ENCODE measurements at regions not wholly inside any gene's neighbourhood (a gene's known extent, or its start where the extent isn't known, plus 50 kb on each side); places are given as distances from the start of the nearest gene placed in this dataset.

DNA sequence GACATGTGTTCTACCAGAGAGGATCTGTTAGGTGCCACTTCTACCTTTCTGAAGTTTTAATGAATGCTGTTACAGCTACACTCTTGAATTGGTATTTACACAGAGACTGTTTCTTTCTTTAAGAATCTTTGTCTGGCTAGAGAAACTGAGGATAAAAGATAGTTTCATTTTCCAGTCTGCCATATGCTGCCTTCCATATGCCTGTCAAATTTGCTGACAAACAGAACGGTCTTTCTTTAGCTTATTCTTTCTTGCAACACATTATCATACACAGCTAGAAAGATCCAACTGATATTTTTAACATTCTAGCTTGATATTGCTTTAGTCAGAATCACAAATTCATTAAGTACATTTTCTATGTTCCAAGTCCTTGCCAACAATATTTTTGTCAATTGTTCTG, 409.8 kb upstream of the CELF4 start:
- no peaks in the 10 kb centered on the region for H3K4me1 ChIP-seq (ENCODE audit: control insufficient read depth, insufficient read depth, low read depth, low read length)
- H2BK5ac ChIP-seq (ENCODE audit: low read depth, low read length, poor library complexity, severe bottlenecking) = no peak overlapping the region
- no peaks in the 10 kb centered on the region for H3K27me3 ChIP-seq (ENCODE audit: control insufficient read depth in 1 of 2, insufficient read depth in 1 of 2, low read length in 2 of 2)
- H3K27ac ChIP-seq (ENCODE audit: low read length, poor library complexity, severe bottlenecking) = no peak overlapping the region
- no peaks in the 10 kb centered on the region for H3K79me1 ChIP-seq (replicated peaks; ENCODE audit: low read length, poor library complexity, severe bottlenecking)
- no peak overlapping the region for H2BK120ac ChIP-seq (ENCODE audit: low read depth, low read length)
- no peaks in the 10 kb centered on the region for H3K36me3 ChIP-seq (ENCODE audit: control insufficient read depth in 1 of 2, insufficient read depth in 2 of 2, low read depth in 1 of 2, low read length in 2 of 2)
- no peak overlapping the region for H2BK12ac ChIP-seq (ENCODE audit: low read length in 2 of 2)
- no peak overlapping the region for H3K4me2 ChIP-seq (ENCODE audit: low read length, poor library complexity, severe bottlenecking)
- peaks cover 4% of the 10 kb centered on the region for H3K9me3 ChIP-seq (ENCODE audit: control insufficient read depth, low read length)
- H3K4me3 ChIP-seq (ENCODE audit: insufficient read depth in 1 of 2, low read depth in 1 of 2, low read length in 2 of 2) = no peak overlapping the region
- no peak overlapping the region for H3K4ac ChIP-seq (ENCODE audit: low read depth in 1 of 2, low read length in 2 of 2)
- no peak overlapping the region for H4K91ac ChIP-seq (ENCODE audit: low read length)
- 76% methylated on average over 1 of the region's 1 CpG for WGBS
- H3K9ac ChIP-seq (ENCODE audit: low read length) = no peak overlapping the region
- H3K18ac ChIP-seq (ENCODE audit: low read depth in 1 of 2, low read length in 2 of 2) = no peak overlapping the region
- DNase-seq = no peak
- H4K8ac ChIP-seq (ENCODE audit: low read length) = no peak overlapping the region
- H2BK15ac ChIP-seq (ENCODE audit: low read depth, poor library complexity, severe bottlenecking) = no peak overlapping the region
- H3K23ac ChIP-seq (ENCODE audit: low read length in 2 of 2) = no peak overlapping the region
- no peak overlapping the region for H2AFZ ChIP-seq (ENCODE audit: low read depth, low read length)
- H3K14ac ChIP-seq (ENCODE audit: low read length in 2 of 2) = no peak overlapping the region
- H2AK5ac ChIP-seq (ENCODE audit: low read length, severe bottlenecking) = no peak overlapping the region

DNA sequence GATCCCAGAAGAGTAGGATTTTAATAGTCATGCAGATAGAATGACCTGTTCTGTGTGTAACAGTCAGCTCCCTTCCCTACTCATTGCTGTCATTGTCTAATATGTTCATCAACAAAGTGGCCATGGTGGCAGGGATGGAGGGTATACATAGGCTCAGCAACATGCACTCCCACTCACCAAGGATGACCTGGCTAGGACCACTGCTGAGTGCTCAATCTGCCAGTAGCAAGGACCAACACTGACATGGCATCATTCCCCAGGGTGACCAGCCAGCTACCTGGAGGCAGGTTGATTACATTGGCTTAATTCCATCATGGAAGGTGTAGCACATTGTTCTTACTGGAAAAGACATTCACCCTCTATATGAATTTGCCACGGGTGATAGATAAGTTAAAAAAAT, 401.7 kb upstream of the CELF4 start:
- Histone ChIP-seq H2AFZ (ENCODE audit: low read depth, low read length) (no peak overlapping the region), H3K4me3 (ENCODE audit: insufficient read depth in 1 of 2, low read depth in 1 of 2, low read length in 2 of 2) (no peak overlapping the region), H2BK120ac (ENCODE audit: low read depth, low read length) (no peak overlapping the region), H2BK5ac (ENCODE audit: low read depth, low read length, poor library complexity, severe bottlenecking) (no peak overlapping the region), H2BK15ac (ENCODE audit: low read depth, poor library complexity, severe bottlenecking) (no peak overlapping the region), H3K27ac (ENCODE audit: low read length, poor library complexity, severe bottlenecking) (no peak overlapping the region), H3K27me3 (ENCODE audit: control insufficient read depth in 1 of 2, insufficient read depth in 1 of 2, low read length in 2 of 2) (no peaks in the 10 kb centered on the region), H3K79me1 (replicated peaks; ENCODE audit: low read length, poor library complexity, severe bottlenecking) (no peaks in the 10 kb centered on the region), H3K4me2 (ENCODE audit: low read length, poor library complexity, severe bottlenecking) (no peak overlapping the region), H3K18ac (ENCODE audit: low read depth in 1 of 2, low read length in 2 of 2) (no peak overlapping the region), H3K4me1 (ENCODE audit: control insufficient read depth, insufficient read depth, low read depth, low read length) (no peaks in the 10 kb centered on the region), H3K9me3 (ENCODE audit: control insufficient read depth, low read length) (peaks cover 4% of the 10 kb centered on the region), H4K8ac (ENCODE audit: low read length) (no peak overlapping the region), H4K91ac (ENCODE audit: low read length) (no peak overlapping the region), H3K23ac (ENCODE audit: low read length in 2 of 2) (no peak overlapping the region), H2AK5ac (ENCODE audit: low read length, severe bottlenecking) (no peak overlapping the region), H3K9ac (ENCODE audit: low read length) (no peak overlapping the region), H3K14ac (ENCODE audit: low read length in 2 of 2) (no peak overlapping the region), H2BK12ac (ENCODE audit: low read length in 2 of 2) (no peak overlapping the region), H3K36me3 (ENCODE audit: control insufficient read depth in 1 of 2, insufficient read depth in 2 of 2, low read depth in 1 of 2, low read length in 2 of 2) (no peaks in the 10 kb centered on the region), H3K4ac (ENCODE audit: low read depth in 1 of 2, low read length in 2 of 2) (no peak overlapping the region)
- no CpG with 5 or more reads among the region's 1 CpG for WGBS
- no peak for DNase-seq

- H3K4me1 ChIP-seq (ENCODE audit: control insufficient read depth, insufficient read depth, low read depth, low read length) = no peaks in the 10 kb centered on the region
- H3K4me2 ChIP-seq (ENCODE audit: low read length, poor library complexity, severe bottlenecking) = no peak overlapping the region
- no peak overlapping the region for H3K14ac ChIP-seq (ENCODE audit: low read length in 2 of 2)
- no peaks in the 10 kb centered on the region for H3K36me3 ChIP-seq (ENCODE audit: control insufficient read depth in 1 of 2, insufficient read depth in 2 of 2, low read depth in 1 of 2, low read length in 2 of 2)
- no peak overlapping the region for H3K4me3 ChIP-seq (ENCODE audit: insufficient read depth in 1 of 2, low read depth in 1 of 2, low read length in 2 of 2)
- no peak overlapping the region for H2AK5ac ChIP-seq (ENCODE audit: low read length, severe bottlenecking)
- H3K9me3 ChIP-seq (ENCODE audit: control insufficient read depth, low read length) = peaks cover 8% of the 10 kb centered on the region
- WGBS = 80% methylated on average over 1 of the region's 1 CpG
- no peak overlapping the region for H3K27ac ChIP-seq (ENCODE audit: low read length, poor library complexity, severe bottlenecking)
- no peak overlapping the region for H3K4ac ChIP-seq (ENCODE audit: low read depth in 1 of 2, low read length in 2 of 2)
- H3K18ac ChIP-seq (ENCODE audit: low read depth in 1 of 2, low read length in 2 of 2) = no peak overlapping the region
- H2BK15ac ChIP-seq (ENCODE audit: low read depth, poor library complexity, severe bottlenecking) = no peak overlapping the region
- no peak overlapping the region for H2AFZ ChIP-seq (ENCODE audit: low read depth, low read length)
- no peaks in the 10 kb centered on the region for H3K79me1 ChIP-seq (replicated peaks; ENCODE audit: low read length, poor library complexity, severe bottlenecking)
- H2BK120ac ChIP-seq (ENCODE audit: low read depth, low read length) = no peak overlapping the region
- DNase-seq = no peak
- H3K9ac ChIP-seq (ENCODE audit: low read length) = no peak overlapping the region
- H4K91ac ChIP-seq (ENCODE audit: low read length) = no peak overlapping the region
- no peak overlapping the region for H2BK12ac ChIP-seq (ENCODE audit: low read length in 2 of 2)
- no peak overlapping the region for H2BK5ac ChIP-seq (ENCODE audit: low read depth, low read length, poor library complexity, severe bottlenecking)
- H3K23ac ChIP-seq (ENCODE audit: low read length in 2 of 2) = no peak overlapping the region
- H3K27me3 ChIP-seq (ENCODE audit: control insufficient read depth in 1 of 2, insufficient read depth in 1 of 2, low read length in 2 of 2) = no peaks in the 10 kb centered on the region
- H4K8ac ChIP-seq (ENCODE audit: low read length) = no peak overlapping the region
Measured at GRCh38 chr18:37965572-37965970, 400.0 kb upstream of the CELF4 start.

DNA sequence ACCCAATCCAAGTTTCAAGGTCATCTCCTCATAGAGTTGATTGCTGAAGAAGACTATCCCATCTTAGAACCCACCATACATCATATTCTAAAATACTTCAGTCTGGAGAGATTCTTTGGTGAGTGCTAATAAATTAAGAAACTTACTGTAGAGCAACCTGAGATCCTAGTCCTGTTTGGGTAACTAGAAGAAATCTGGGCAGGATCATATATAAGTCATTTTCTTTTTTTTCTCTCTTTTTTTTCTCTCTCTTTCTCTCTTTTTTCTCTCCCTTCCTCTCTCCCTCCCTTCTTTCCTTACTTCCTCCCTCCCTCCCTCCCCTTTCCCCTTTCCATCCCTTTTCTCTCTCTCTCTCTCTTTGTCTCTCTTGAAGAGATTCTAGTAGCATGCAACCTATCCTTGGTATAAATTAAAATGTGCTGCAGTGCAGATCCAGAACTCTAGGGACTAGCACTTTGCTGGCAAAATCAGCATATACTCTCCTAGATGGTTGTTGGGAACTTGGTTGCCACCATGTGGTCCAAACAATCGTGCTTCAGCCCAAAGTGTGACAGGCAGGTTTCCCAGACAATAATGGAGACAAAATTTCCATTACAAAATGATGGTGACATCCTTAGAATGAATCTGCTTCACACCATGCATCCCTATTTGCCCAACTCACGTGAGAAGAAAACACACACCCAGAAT, 399.4 kb upstream of the CELF4 start:
- no peak overlapping the region for H4K91ac ChIP-seq (ENCODE audit: low read length)
- no peak overlapping the region for H3K27ac ChIP-seq (ENCODE audit: low read length, poor library complexity, severe bottlenecking)
- no peak overlapping the region for H3K18ac ChIP-seq (ENCODE audit: low read depth in 1 of 2, low read length in 2 of 2)
- H3K4ac ChIP-seq (ENCODE audit: low read depth in 1 of 2, low read length in 2 of 2) = no peak overlapping the region
- WGBS = 29% methylated on average over 2 of the region's 2 CpGs
- H3K14ac ChIP-seq (ENCODE audit: low read length in 2 of 2) = no peak overlapping the region
- H3K79me1 ChIP-seq (replicated peaks; ENCODE audit: low read length, poor library complexity, severe bottlenecking) = no peaks in the 10 kb centered on the region
- no peak overlapping the region for H3K4me3 ChIP-seq (ENCODE audit: insufficient read depth in 1 of 2, low read depth in 1 of 2, low read length in 2 of 2)
- H3K9me3 ChIP-seq (ENCODE audit: control insufficient read depth, low read length) = peaks cover 8% of the 10 kb centered on the region
- H3K9ac ChIP-seq (ENCODE audit: low read length) = no peak overlapping the region
- no peaks in the 10 kb centered on the region for H3K27me3 ChIP-seq (ENCODE audit: control insufficient read depth in 1 of 2, insufficient read depth in 1 of 2, low read length in 2 of 2)
- H2AK5ac ChIP-seq (ENCODE audit: low read length, severe bottlenecking) = no peak overlapping the region
- H3K4me2 ChIP-seq (ENCODE audit: low read length, poor library complexity, severe bottlenecking) = no peak overlapping the region
- no peaks in the 10 kb centered on the region for H3K4me1 ChIP-seq (ENCODE audit: control insufficient read depth, insufficient read depth, low read depth, low read length)
- no peak overlapping the region for H2BK5ac ChIP-seq (ENCODE audit: low read depth, low read length, poor library complexity, severe bottlenecking)
- H2BK12ac ChIP-seq (ENCODE audit: low read length in 2 of 2) = no peak overlapping the region
- H3K23ac ChIP-seq (ENCODE audit: low read length in 2 of 2) = no peak overlapping the region
- H2AFZ ChIP-seq (ENCODE audit: low read depth, low read length) = no peak overlapping the region
- DNase-seq = no peak
- H2BK120ac ChIP-seq (ENCODE audit: low read depth, low read length) = no peak overlapping the region
- H3K36me3 ChIP-seq (ENCODE audit: control insufficient read depth in 1 of 2, insufficient read depth in 2 of 2, low read depth in 1 of 2, low read length in 2 of 2) = no peaks in the 10 kb centered on the region
- no peak overlapping the region for H4K8ac ChIP-seq (ENCODE audit: low read length)
- no peak overlapping the region for H2BK15ac ChIP-seq (ENCODE audit: low read depth, poor library complexity, severe bottlenecking)
